Neural progenitor cell (in vitro differentiated cells): ENCODE measurements at regions not wholly inside any gene's neighbourhood (a gene's known extent, or its start where the extent isn't known, plus 50 kb on each side); places are given as distances from the start of the nearest gene placed in this dataset.

Experiments
- EZH2 ChIP-seq: fragments of 200-600 bp; sonication (generic); IDR thresholded peaks from 2 replicates; pipeline ENCODE4 v1.6.1; 2017; ENCODE audit warnings: antibody characterized with exemption, mild to moderate bottlenecking, moderate library complexity
- EZH2phosphoT487 ChIP-seq: fragments of 200-600 bp; sonication (generic); IDR thresholded peaks from 2 replicates; pipeline ENCODE4 v1.6.1; 2017; ENCODE audit warnings: antibody characterized with exemption
- TF ChIP-seq, protein P1 (sequence below): fragments of 200-600 bp; sonication (generic); IDR thresholded peaks from 2 replicates; pipeline ENCODE4 v1.5.1; 2017; ENCODE audit warnings: antibody characterized with exemption, mild to moderate bottlenecking

DNA sequence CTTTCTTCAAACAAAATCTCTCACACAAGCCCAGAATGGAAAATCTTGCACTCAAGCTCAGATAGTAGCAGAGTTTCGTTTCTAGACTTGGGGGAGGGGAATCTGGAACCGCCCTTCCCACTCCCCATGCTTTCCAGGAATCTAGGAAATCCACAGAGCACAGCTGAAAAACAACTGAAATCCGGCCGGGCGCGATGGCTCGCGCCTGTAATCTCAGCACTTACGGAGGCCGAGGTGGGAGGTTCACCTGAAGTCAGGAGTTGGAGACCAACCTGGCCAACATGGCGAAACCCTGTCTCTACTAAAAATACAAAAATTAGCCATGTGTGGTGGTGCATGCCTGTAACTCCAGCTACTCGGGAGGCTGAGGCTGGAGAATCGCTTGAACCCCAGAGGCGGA lies 127.3 kb upstream of the SLC34A2 start:
- TF ChIP-seq, protein P1, sequence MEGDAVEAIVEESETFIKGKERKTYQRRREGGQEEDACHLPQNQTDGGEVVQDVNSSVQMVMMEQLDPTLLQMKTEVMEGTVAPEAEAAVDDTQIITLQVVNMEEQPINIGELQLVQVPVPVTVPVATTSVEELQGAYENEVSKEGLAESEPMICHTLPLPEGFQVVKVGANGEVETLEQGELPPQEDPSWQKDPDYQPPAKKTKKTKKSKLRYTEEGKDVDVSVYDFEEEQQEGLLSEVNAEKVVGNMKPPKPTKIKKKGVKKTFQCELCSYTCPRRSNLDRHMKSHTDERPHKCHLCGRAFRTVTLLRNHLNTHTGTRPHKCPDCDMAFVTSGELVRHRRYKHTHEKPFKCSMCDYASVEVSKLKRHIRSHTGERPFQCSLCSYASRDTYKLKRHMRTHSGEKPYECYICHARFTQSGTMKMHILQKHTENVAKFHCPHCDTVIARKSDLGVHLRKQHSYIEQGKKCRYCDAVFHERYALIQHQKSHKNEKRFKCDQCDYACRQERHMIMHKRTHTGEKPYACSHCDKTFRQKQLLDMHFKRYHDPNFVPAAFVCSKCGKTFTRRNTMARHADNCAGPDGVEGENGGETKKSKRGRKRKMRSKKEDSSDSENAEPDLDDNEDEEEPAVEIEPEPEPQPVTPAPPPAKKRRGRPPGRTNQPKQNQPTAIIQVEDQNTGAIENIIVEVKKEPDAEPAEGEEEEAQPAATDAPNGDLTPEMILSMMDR: no peak
- no peak for TF ChIP-seq EZH2phosphoT487
- TF ChIP-seq EZH2: no peak
